Type B pancreatic cell (in vitro differentiated cells): ENCODE measurements at regions not wholly inside any gene's neighbourhood (a gene's known extent, or its start where the extent isn't known, plus 50 kb on each side); places are given as distances from the start of the nearest gene placed in this dataset.

Experiments used
- DNase-seq: peaks from one replicate; pipeline ENCODE4 v3.0.0; 2021; ENCODE audit warnings: mixed read lengths; ENCODE audit not compliant: unreplicated experiment; ENCODE audit errors: extremely low spot score
- H3K27ac Mint-ChIP-seq: 2 replicates; pipeline ENCODE4 v1.8.0; 2021; ENCODE audit warnings: mild to moderate bottlenecking, mixed read lengths
- H3K27me3 Mint-ChIP-seq: 2 replicates; pipeline ENCODE4 v1.8.0; 2021; ENCODE audit warnings: mixed read lengths
- H3K36me3 Mint-ChIP-seq: 2 replicates; pipeline ENCODE4 v1.8.0; 2021; ENCODE audit warnings: mixed read lengths
- H3K4me1 Mint-ChIP-seq: one replicate; pipeline ENCODE4 v1.8.0; 2021; ENCODE audit warnings: mixed read lengths; ENCODE audit not compliant: unreplicated experiment
- H3K4me3 Mint-ChIP-seq: 2 replicates; pipeline ENCODE4 v1.8.0; 2021; ENCODE audit warnings: mild to moderate bottlenecking, mixed read lengths
- H3K9me3 Mint-ChIP-seq: 2 replicates; pipeline ENCODE4 v1.8.0; 2021; ENCODE audit warnings: mixed read lengths
- TF ChIP-seq, protein P1 (sequence below): fragments of 200-600 bp; sonication (generic); conservative IDR thresholded peaks from 2 replicates; pipeline ENCODE4 v1.5.0; 2021; ENCODE audit warnings: antibody characterized with exemption, mild to moderate bottlenecking

DNA sequence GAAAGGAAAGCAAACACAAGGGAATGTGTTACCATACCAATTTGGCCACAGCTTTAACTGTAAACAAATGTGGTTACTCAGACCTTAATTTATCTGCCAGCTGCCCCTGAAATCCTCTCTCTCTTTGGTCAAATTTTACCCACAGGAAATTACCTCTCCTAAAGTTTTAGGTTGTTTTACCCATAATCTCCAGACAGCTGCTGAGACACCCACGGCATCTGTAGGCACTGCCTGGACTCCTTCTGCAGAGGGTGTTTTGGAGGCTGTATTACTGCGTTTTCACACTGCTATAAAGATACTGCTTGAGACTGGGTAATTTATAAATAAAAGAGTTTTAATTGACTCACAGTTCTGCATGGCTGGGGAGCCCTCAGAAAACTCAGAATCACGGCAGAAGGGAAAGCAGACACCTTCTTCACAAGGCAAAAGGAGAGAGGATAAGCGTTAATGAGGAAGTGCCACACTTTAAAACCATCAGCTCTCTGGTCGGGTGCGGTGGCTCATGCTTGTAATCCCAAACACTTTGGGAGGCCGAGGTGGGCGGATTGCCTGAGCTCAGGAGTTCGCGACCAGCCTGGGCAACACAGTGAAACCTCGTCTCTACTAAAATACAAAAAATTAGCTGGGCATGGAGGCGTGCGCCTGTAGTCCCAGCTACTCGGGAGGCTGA, 677.5 kb upstream of the FSHR start:
- Mint-ChIP-seq H3K4me3 (no peak overlapping the region), H3K9me3 (peaks cover 8% of the 10 kb centered on the region), H3K36me3 (no peaks in the 10 kb centered on the region), H3K27ac (peak overlapping the region; percentile 10), H3K27me3 (no peaks in the 10 kb centered on the region), H3K4me1 (peaks cover 17% of the 10 kb centered on the region)
- TF ChIP-seq, protein P1, sequence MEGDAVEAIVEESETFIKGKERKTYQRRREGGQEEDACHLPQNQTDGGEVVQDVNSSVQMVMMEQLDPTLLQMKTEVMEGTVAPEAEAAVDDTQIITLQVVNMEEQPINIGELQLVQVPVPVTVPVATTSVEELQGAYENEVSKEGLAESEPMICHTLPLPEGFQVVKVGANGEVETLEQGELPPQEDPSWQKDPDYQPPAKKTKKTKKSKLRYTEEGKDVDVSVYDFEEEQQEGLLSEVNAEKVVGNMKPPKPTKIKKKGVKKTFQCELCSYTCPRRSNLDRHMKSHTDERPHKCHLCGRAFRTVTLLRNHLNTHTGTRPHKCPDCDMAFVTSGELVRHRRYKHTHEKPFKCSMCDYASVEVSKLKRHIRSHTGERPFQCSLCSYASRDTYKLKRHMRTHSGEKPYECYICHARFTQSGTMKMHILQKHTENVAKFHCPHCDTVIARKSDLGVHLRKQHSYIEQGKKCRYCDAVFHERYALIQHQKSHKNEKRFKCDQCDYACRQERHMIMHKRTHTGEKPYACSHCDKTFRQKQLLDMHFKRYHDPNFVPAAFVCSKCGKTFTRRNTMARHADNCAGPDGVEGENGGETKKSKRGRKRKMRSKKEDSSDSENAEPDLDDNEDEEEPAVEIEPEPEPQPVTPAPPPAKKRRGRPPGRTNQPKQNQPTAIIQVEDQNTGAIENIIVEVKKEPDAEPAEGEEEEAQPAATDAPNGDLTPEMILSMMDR, result no peak
- no peak for DNase-seq

DNA sequence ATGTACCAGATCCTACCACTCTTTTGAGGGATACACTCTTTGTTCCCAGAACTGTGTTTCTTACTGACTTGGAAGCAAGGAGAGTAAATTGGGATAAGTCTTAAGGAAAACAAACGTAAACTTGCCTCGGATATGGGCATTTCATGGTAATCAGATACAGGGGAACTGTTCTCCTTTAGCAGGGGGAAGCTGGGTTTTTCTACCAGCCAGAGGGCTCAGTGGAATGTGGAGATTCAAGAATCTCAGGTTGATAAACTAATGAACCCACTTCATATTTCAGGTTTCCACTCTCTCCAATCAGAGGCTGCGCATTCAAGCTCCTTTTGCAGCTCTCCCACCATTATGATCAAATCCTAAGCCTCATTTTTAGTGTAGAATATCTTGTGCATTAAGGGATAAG, 676.5 kb upstream of the FSHR start:
- TF ChIP-seq, protein P1, result no peak
- Mint-ChIP-seq H3K4me1 (peaks cover 12% of the 10 kb centered on the region), H3K9me3 (peaks cover 10% of the 10 kb centered on the region), H3K4me3 (peak overlapping the region; percentile 57), H3K36me3 (no peaks in the 10 kb centered on the region), H3K27me3 (no peaks in the 10 kb centered on the region), H3K27ac (peak overlapping the region; percentile 70)
- DNase-seq, result no peak

DNA sequence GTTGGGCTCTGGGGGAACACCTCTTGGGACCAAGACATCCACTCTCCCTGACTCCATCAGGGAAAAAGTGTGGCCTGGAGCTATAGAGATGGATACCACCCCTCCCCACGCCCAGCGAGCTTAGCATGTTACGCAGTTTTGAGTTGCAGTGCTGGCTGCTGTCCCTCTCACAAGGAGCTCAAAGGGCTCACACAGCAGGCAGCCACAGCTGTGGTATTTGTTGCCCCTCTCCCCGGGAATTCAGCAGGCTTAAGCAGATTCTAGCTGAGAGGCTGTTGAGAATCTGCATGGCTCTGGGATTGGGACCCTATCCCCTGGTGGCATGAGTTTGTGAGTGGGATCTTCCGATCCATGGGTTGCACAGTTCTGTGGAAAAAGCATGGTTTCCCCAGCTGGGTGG, 673.1 kb upstream of the FSHR start:
- no peak for DNase-seq
- H3K4me3 Mint-ChIP-seq, result no peak overlapping the region

DNA sequence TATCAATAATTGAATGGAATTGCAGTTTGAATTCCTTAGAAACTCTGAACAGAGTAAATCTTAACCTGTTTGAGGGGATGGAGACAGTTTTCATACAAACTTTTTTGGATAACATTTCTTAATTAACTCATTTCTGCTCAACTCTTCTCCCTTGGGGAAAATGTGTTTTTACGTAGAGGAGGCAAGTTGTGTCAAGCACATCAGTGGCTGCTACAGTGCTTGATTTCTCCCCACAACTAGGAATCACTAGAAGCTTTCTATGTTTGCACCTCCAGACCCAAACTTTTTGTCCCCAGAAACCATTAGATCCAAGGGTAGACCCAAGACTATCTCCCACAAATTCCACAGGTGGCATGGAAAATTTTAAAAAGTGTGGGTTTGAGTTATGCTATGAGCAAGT, 658.9 kb upstream of the FSHR start:
- Mint-ChIP-seq H3K36me3 (no peaks in the 10 kb centered on the region), H3K27me3 (no peaks in the 10 kb centered on the region), H3K4me3 (no peak overlapping the region), H3K9me3 (no peaks in the 10 kb centered on the region), H3K27ac (no peak overlapping the region), H3K4me1 (peaks cover 16% of the 10 kb centered on the region)
- DNase-seq, result no peak
- TF ChIP-seq, protein P1, result no peak

More for the DNA sequence above, 673.1 kb upstream of the FSHR start:
- Mint-ChIP-seq H3K9me3 (peaks cover 13% of the 10 kb centered on the region), H3K36me3 (no peaks in the 10 kb centered on the region), H3K4me1 (peaks cover 12% of the 10 kb centered on the region), H3K27ac (no peak overlapping the region), H3K27me3 (no peaks in the 10 kb centered on the region)
- TF ChIP-seq, protein P1, result no peak

DNA sequence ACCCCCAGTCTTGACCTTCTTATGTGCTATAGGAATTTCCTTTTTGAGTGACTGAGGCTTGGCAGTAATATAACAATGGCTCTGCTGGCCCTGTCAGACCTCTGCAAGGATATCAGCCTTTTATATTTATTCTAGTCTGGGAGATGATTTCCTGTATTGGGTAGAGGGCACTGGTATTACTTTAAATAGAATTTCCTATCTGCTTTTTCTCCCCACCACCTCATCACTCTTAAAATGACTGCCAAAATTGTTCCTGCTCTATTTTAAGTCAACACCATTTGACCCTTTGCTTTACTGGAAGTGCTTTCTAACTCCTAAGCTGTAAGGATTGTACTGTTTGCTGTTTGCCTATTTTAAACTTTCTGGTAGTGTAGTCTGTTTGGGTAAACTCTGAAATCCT, 658.4 kb upstream of the FSHR start:
- TF ChIP-seq, protein P1, result no peak
- no peak overlapping the region for H3K27ac Mint-ChIP-seq
- no peak for DNase-seq
- peaks cover 18% of the 10 kb centered on the region for H3K4me1 Mint-ChIP-seq
- no peaks in the 10 kb centered on the region for H3K9me3 Mint-ChIP-seq
- no peak overlapping the region for H3K4me3 Mint-ChIP-seq
- no peaks in the 10 kb centered on the region for H3K27me3 Mint-ChIP-seq
- no peaks in the 10 kb centered on the region for H3K36me3 Mint-ChIP-seq

DNA sequence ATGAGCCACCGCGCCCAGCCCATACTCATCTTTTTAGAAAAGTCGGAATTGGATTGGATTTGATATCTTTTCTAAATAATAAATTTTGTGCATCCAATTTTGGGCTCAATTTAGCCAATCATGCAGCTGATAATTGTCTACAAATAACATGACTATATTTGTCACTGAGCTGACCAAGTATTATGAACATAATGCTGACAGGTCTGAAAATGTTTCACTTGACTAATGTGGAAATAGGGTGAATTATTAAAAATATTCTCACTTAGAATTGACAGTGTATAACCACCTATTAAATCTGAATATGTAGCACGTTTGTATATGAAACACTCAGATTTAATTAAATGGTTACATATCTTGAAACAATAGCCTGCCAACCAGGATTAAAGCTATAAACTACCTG, 657.2 kb upstream of the FSHR start:
- no peak overlapping the region for H3K27ac Mint-ChIP-seq
- no peak for DNase-seq
- H3K4me1 Mint-ChIP-seq, result peaks cover 20% of the 10 kb centered on the region
- TF ChIP-seq, protein P1, result no peak
- no peak overlapping the region for H3K4me3 Mint-ChIP-seq
- no peaks in the 10 kb centered on the region for H3K36me3 Mint-ChIP-seq
- H3K9me3 Mint-ChIP-seq, result no peaks in the 10 kb centered on the region
- H3K27me3 Mint-ChIP-seq, result no peaks in the 10 kb centered on the region
